Esophagus squamous epithelium (tissue), 5 donors: ENCODE measurements at regions not wholly inside any gene's neighbourhood (a gene's known extent, or its start where the extent isn't known, plus 50 kb on each side); places are given as distances from the start of the nearest gene placed in this dataset.

ENCODE experiments used
- DNase-seq: peaks from one replicate; lab custom pipeline; 2025; lab: John Stamatoyannopoulos, UW
- H3K27ac ChIP-seq, 4 donors: fragments of 200-600 bp; sonication (generic); one replicate each; pipeline ENCODE4 v1.5.1; 2016 to 2019; ENCODE audit warnings: mild to moderate bottlenecking in 1 of 4
- H3K27me3 ChIP-seq, 4 donors: fragments of 200-600 bp; sonication (generic); 1 replicate in 3 of 4; 2 replicates in 1 of 4; pipeline versions ENCODE4 v1.5.1 to v1.6.0; 2017 to 2021; ENCODE audit warnings: antibody characterized with exemption in 1 of 4
- H3K36me3 ChIP-seq, 3 donors: fragments of 200-600 bp; sonication (generic); one replicate each; pipeline ENCODE4 v1.5.1; 2016 to 2019
- H3K4me1 ChIP-seq, 3 donors: fragments of 200-600 bp; sonication (generic); one replicate each; pipeline ENCODE4 v1.5.1; 2017 to 2019
- H3K4me3 ChIP-seq, 4 donors: fragments of 200-600 bp; sonication (generic); 1 replicate in 3 of 4; 2 replicates in 1 of 4; pipeline ENCODE4 v1.5.1; 2016 to 2019; ENCODE audit warnings: mild to moderate bottlenecking in 2 of 4, moderate library complexity in 1 of 4
- H3K9me3 ChIP-seq, 3 donors: fragments of 200-600 bp; sonication (generic); one replicate each; pipeline ENCODE4 v1.5.1; 2016 to 2019
- POLR2A ChIP-seq, 4 donors: fragments of 450-650 bp; IDR thresholded peaks; one replicate each; pipeline ENCODE4 v1.6.1; 2017; ENCODE audit warnings: antibody characterized with exemption in 4 of 4, mild to moderate bottlenecking in 4 of 4, moderate library complexity in 3 of 4
- WGBS, 2 donors: methylation state at CpG; one replicate each; pipeline ENCODE4 v1.1.5; 2018; 5-methylcytosine and 5-hydroxymethylcytosine counted together
- intact Hi-C: fragments of 100-400 bp; cut with DNase I; formaldehyde crosslinking; loops from one replicate; pipeline ENCODE4 v1.15.0; 2022
- TF ChIP-seq, protein P1 (sequence below), 6 experiments: fragments of 450-650 bp in 4 of 6; fragments of 200-600 bp in 2 of 6; sonication (generic) in 2 of 6; IDR thresholded peaks; one replicate each; pipeline ENCODE4 v1.5.1; 2016 to 2019; ENCODE audit warnings: antibody characterized with exemption in 6 of 6, mild to moderate bottlenecking in 4 of 6, moderate library complexity in 4 of 6
- donor health status: DM: yes; HTN: yes; CAD: no.

DNA sequence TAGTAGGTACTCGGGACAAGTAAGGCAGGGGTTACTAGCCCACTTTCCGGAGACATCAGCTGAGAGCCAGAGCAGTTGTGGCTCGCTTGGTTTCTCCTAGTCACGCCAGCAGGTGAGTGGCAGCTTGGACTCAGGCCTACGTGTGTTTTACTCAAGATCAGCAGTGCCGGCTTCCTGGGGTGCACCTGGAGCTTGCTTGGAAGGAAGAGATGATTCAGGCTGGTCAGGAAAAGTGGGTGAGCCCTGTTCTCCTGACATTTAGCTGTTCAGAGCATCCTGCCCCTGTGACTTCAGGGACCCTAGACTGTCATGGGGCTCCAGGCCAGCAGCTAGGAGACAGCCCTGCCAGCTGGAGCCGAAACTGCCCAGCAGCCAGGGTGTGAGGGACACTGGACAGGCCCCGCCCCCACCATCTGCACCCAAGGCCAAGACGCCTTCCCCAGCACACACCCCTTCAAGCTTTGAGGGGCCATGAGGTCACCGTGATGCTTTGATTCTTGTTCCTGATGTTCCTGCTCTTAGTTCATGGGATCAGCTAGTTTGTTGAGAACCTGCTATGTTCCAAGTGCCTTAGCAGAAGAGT lies 238.0 kb upstream of the CIBAR2 start:
- intact Hi-C loops: no loop called here

DNA sequence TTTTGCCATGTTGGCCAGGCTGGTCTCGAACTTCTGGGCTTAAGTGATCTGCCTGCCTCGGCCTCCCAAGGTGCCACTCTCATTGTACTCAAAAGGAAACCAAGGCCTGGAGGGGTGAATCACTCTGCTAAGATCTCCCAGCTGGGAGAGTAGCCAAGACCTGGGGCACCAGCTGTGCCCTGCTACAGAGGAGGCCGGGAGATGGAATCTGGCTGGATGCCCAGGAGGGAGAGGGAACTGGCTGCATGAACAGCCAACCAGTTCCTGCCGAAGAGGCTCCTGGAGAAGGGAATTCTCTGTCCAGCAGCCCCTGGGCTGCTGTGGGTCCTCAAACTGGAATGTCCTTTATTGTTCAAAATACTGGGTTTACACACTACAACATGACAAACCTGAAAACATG lies 238.7 kb upstream of the CIBAR2 start:
- H3K4me1 ChIP-seq: peaks cover 20 to 66% (median 24%) of the 10 kb centered on the region in 3 donors
- TF ChIP-seq POLR2A (IDR thresholded peaks at IDR 0.05): no peak
- TF ChIP-seq, protein P1, sequence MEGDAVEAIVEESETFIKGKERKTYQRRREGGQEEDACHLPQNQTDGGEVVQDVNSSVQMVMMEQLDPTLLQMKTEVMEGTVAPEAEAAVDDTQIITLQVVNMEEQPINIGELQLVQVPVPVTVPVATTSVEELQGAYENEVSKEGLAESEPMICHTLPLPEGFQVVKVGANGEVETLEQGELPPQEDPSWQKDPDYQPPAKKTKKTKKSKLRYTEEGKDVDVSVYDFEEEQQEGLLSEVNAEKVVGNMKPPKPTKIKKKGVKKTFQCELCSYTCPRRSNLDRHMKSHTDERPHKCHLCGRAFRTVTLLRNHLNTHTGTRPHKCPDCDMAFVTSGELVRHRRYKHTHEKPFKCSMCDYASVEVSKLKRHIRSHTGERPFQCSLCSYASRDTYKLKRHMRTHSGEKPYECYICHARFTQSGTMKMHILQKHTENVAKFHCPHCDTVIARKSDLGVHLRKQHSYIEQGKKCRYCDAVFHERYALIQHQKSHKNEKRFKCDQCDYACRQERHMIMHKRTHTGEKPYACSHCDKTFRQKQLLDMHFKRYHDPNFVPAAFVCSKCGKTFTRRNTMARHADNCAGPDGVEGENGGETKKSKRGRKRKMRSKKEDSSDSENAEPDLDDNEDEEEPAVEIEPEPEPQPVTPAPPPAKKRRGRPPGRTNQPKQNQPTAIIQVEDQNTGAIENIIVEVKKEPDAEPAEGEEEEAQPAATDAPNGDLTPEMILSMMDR (IDR thresholded peaks at IDR 0.05): peak in 1 of 6 experiments; percentile 10

More for the DNA sequence above, 238.0 kb upstream of the CIBAR2 start:
- TF ChIP-seq, protein P1 (IDR thresholded peaks at IDR 0.05): no peak
- no peak for TF ChIP-seq POLR2A (IDR thresholded peaks at IDR 0.05)
- Histone ChIP-seq H3K27me3 (peaks cover 0 to 17% (median 0%) of the 10 kb centered on the region in 4 donors), H3K4me1 (peaks cover 20 to 62% (median 24%) of the 10 kb centered on the region in 3 donors), H3K36me3 (no peaks in the 10 kb centered on the region), H3K9me3 (no peaks in the 10 kb centered on the region), H3K4me3 (no peak overlapping the region), H3K27ac (peak overlapping the region in 1 of 4 donors; percentile 39)
- no peak for DNase-seq
- WGBS, 2 donors: 48 to 51% methylated on average over 5 to 8 of the region's 10 CpGs

DNA sequence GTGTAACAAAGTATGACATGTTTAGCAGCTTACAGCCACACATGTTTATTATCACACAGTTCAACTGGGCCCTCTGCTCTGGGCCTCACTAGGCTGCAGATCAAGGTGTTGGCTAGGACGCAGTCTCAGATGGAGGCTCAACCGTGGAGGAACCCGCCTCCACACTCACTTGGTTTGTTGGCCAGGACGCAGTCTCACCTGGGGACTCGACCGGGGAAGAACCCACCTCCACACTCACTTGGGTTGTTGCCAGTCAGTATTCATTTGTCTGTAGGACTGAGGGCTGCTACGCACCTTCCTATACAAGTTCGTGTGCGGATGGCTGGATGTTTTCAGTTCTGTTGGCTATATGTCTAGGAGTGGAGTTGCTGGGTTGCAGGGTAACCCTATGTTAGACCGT lies 240.7 kb upstream of the CIBAR2 start:
- H3K36me3 ChIP-seq: no peaks in the 10 kb centered on the region
- no peak for DNase-seq
- 95% methylated on average over 10 of the region's 10 CpGs; no CpG with 5 or more reads in 1 of the 2 donors for WGBS, 2 donors
- H3K27ac ChIP-seq: peak overlapping the region in 1 of 4 donors; percentile 49
- peaks cover 0 to 17% (median 0%) of the 10 kb centered on the region in 4 donors for H3K27me3 ChIP-seq
- intact Hi-C loops: no loop called here
- peaks cover 20 to 66% (median 24%) of the 10 kb centered on the region in 3 donors for H3K4me1 ChIP-seq
- no peak overlapping the region for H3K4me3 ChIP-seq
- no peaks in the 10 kb centered on the region for H3K9me3 ChIP-seq
- TF ChIP-seq POLR2A (IDR thresholded peaks at IDR 0.05): no peak
- TF ChIP-seq, protein P1 (IDR thresholded peaks at IDR 0.05): no peak

More for the DNA sequence above, 238.7 kb upstream of the CIBAR2 start:
- Histone ChIP-seq H3K36me3 (no peaks in the 10 kb centered on the region), H3K9me3 (no peaks in the 10 kb centered on the region), H3K27me3 (peaks cover 0 to 17% (median 0%) of the 10 kb centered on the region in 4 donors), H3K27ac (peak overlapping the region in 1 of 4 donors; percentile 39), H3K4me3 (no peak overlapping the region)
- intact Hi-C loops: no loop called here
- DNase-seq: peak; percentile 26
- WGBS, 2 donors: 0% methylated on average over 1 to 2 of the region's 4 CpGs

DNA sequence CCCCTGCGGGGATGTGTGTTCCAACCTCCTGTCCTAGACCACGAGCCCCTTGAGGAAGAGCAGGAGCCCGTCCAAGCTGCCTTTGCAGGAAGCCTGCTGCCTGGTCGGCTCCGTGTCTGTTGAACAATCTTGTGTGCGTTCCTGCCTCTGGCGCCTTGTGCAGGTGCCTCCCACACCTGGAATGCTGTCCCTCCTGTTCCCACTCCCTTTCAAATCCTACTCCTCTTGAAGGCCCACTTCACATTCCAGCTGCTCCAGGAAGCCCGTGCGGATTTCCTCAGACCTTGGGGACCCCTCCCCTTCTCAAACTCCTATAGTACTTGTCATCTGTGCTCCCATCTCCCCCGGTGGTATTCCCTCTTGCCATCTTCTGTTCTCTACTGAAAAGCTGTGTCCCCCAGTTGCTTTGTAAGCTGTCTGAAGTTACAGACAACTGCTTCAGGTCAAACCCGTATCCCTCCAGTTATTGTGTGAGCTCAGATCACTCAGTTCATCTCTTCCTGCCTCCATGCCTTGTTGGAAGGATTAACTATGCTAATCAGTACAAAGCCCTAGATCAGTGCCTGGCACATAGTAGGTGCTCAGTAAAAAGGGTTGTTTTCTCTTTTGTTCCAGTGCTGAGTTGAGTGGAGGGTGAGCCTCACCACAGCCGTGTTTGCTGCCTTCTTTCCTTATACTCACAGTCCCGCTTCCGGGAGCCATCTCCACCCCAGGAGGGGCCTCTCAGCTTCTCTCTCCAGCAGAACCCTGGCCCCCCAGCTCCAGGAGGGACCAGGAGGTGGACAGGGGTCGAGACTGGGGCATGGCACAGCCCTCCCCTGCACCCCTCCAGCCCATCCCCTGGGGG lies 241.8 kb upstream of the CIBAR2 start:
- TF ChIP-seq, protein P1 (IDR thresholded peaks at IDR 0.05): no peak
- no peak for TF ChIP-seq POLR2A (IDR thresholded peaks at IDR 0.05)
- Histone ChIP-seq H3K27me3 (peaks cover 0 to 7% (median 0%) of the 10 kb centered on the region in 4 donors), H3K36me3 (no peaks in the 10 kb centered on the region), H3K27ac (peak overlapping the region in 3 of 4 donors; percentile 40 to 78 (median 64)), H3K4me3 (no peak overlapping the region), H3K9me3 (no peaks in the 10 kb centered on the region), H3K4me1 (peaks cover 25 to 76% (median 26%) of the 10 kb centered on the region in 3 donors)
- no peak for DNase-seq
- intact Hi-C loops: no loop called here
- WGBS, 2 donors: 40 to 66% methylated on average over 11 to 13 of the region's 15 CpGs
